Fibroblast of pulmonary artery (primary cell): ENCODE measurements at regions not wholly inside any gene's neighbourhood (a gene's known extent, or its start where the extent isn't known, plus 50 kb on each side); places are given as distances from the start of the nearest gene placed in this dataset.
A peak's percentile ranks its signal among the peaks of the same experiment; 100 is the strongest.

Experiments
- DNase-seq: peaks from one replicate; pipeline ENCODE4 v3.0.0-alpha.2; 2010; ENCODE audit warnings: low read depth
- H3K4me3 ChIP-seq: replicated peaks from 2 replicates; pipeline ENCODE4 v1.5.1; 2011; ENCODE audit warnings: low read depth, mild to moderate bottlenecking, control low read depth, low read length, moderate library complexity
- TF ChIP-seq, protein P1 (sequence below): IDR thresholded peaks from 2 replicates; pipeline ENCODE4 v1.5.1; 2011; ENCODE audit warnings: mild to moderate bottlenecking, control low read depth, low read length, inconsistent platforms; ENCODE audit errors: missing control alignments

DNA sequence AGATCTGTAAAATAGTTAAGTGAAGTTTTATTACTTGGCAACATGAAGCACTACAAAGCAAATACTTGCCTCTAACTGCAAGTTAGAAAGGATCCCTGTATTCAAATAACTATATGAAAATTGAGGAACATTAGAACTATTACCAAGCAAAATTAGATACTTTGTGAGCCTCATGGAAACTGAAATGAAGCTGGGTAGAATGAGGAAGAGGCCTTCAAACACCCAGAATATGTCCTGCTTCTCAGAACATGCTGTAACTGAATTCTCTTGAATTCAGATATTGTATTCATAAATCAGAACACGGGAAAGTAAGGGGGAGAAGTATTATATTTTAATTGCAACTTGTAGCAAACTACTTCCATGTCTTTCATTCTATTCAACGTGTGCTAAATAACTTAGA, 947.9 kb downstream of the PCDH17 start:
- TF ChIP-seq, protein P1, sequence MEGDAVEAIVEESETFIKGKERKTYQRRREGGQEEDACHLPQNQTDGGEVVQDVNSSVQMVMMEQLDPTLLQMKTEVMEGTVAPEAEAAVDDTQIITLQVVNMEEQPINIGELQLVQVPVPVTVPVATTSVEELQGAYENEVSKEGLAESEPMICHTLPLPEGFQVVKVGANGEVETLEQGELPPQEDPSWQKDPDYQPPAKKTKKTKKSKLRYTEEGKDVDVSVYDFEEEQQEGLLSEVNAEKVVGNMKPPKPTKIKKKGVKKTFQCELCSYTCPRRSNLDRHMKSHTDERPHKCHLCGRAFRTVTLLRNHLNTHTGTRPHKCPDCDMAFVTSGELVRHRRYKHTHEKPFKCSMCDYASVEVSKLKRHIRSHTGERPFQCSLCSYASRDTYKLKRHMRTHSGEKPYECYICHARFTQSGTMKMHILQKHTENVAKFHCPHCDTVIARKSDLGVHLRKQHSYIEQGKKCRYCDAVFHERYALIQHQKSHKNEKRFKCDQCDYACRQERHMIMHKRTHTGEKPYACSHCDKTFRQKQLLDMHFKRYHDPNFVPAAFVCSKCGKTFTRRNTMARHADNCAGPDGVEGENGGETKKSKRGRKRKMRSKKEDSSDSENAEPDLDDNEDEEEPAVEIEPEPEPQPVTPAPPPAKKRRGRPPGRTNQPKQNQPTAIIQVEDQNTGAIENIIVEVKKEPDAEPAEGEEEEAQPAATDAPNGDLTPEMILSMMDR = no peak
- no peak overlapping the region for H3K4me3 ChIP-seq
- no peak for DNase-seq

DNA sequence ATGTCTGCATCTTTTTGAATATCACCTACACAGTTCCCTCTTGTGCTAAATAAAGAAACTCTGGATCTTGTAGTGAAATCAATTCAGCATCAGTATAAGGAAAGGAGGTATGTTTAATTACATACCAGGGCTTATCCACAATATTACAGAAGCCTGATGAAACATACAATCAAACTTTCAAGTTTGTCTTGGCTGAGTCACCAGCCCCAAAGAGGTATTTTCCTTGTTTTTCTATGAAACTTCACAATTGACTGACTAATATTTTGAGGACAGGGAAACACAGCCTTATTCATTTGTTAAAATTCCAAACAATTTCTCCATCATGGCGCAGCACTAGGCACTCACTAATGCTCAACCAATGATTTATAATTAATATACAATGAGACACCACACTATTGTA, 952.4 kb downstream of the PCDH17 start:
- DNase-seq = peak; percentile 2
- TF ChIP-seq, protein P1 = no peak
- H3K4me3 ChIP-seq = no peak overlapping the region

DNA sequence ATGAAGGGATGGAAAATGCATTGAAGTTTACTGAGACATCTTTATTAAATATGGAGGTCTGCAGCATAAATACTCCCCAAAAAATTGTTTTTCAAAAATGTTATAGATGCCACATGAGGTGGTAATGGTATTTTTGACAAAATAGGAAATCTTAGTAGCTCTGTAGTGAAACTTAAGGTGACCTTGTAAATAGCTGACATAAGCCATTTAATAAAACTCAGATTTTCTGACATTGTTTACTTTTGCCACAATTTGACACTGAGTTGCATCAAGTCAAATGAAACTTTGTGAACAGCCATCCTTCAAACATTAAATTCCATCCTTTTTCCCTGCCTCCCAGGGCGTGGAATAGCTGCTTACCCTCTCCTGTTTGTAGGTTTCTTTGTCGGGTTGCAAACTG, 953.1 kb downstream of the PCDH17 start:
- no peak overlapping the region for H3K4me3 ChIP-seq
- DNase-seq = no peak
- TF ChIP-seq, protein P1 = no peak

DNA sequence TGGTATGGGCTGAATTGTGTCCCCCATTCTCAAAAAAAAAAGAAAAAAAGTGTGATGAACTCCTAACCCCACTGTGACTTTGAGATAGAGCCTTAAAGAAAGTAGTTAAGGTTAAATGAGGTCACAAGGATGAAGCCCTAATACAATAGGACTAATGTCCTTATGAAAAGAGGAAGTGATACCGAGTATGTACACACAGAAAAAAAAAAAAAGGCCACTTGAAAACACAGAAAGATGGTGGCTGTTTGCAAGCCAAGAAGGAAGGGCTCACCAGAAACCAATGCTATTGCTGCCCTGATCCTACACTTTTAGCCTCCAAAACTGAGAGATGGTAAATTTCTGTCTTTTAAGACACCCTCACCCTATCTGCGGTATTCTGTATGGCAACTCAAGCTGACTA, 955.6 kb downstream of the PCDH17 start:
- TF ChIP-seq, protein P1 = no peak
- H3K4me3 ChIP-seq = no peak overlapping the region
- no peak for DNase-seq

DNA sequence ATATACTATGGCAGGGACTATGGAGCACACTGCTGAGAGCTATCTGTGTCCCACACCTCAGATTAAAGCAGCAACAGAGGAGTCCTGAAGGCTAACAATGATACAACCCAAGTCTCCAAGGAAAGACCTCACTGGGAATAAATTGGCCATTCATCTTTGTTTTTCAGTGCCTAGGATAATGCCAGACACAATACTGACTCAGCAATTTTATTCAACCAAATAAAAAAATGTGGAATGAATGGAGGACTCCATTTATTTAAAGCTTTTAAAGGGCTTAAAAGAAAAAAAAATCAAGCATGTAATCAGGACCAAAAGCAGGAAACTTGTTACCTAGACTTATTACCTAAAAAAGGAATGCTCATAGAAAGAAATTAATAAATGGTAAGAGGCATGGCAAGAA, 960.5 kb downstream of the PCDH17 start:
- no peak for DNase-seq
- H3K4me3 ChIP-seq = no peak overlapping the region
- TF ChIP-seq, protein P1 = no peak

DNA sequence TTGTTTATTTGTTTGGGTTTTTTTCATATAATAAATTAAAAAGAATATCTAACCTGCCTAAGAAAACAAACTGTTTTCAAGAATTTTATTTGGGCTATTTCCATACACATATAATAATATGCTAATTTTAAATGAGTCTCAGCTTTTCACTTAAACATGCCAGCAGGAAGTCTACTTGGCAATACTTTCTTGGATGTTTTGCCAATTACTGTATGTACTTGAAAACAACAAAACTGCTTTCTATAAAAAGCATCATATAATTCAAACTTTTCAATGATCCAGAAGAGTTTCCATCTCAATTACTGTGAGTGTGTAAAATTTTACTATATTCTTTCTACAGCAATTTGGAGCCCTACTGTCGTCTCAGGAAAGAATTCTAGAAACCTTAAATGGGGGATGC, 961.2 kb downstream of the PCDH17 start:
- H3K4me3 ChIP-seq = no peak overlapping the region
- TF ChIP-seq, protein P1 = no peak
- DNase-seq = no peak

DNA sequence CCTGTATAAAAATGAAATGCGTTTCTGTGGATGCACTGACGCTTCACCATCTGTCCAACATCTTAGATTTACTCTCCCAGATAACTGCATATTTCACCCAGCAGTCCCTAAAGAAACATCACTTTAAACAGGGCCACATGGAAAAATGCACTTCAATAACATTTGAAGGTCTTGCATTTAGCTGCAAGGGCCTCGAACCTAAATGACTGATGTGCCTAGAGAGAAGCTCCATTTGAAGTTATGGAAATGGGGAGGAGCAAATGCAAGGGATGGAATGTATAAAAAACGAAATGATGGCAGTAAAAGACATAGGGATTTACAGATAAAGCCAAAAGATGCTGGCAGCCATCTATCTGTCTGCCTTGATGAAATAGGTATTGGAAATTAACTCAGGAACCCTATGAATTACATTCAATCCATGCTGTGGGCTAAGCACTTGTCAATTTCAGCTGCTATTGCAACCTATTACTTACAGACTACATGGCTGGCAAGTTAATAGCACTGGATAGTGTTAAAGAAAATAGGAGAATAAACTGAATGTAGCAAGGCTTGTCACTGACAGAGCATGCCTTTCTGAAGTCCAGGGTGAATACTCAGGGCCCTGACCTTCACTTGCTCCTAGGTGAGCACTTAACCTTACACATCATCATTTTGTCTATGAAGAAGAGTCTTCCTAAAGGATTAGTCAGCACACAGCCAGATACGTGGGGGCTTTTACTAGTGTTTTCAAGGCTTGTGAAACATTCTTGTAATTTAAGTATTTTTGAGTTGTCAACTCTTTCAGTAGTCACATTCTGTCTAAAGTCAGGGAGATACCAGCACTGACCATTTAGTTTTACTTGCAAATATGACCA, 963.4 kb downstream of the PCDH17 start:
- DNase-seq = no peak
- TF ChIP-seq, protein P1 = no peak
- H3K4me3 ChIP-seq = no peak overlapping the region
